Peyer's patch (tissue), 4 donors: ENCODE measurements at regions not wholly inside any gene's neighbourhood (a gene's known extent, or its start where the extent isn't known, plus 50 kb on each side); places are given as distances from the start of the nearest gene placed in this dataset.

Experiments used
- CTCF ChIP-seq, 6 experiments: fragments of 450-650 bp in 4 of 6; fragments of 200-600 bp in 2 of 6; sonication (generic) in 1 of 6; IDR thresholded peaks; one replicate each; pipeline ENCODE4 v1.5.1; 2017 to 2019; ENCODE audit warnings: antibody characterized with exemption in 6 of 6, mild to moderate bottlenecking in 3 of 6, moderate library complexity in 1 of 6
- POLR2A ChIP-seq, 2 donors: fragments of 450-650 bp; IDR thresholded peaks; one replicate each; pipeline ENCODE4 v1.5.1; 2017; ENCODE audit warnings: antibody characterized with exemption in 2 of 2, mild to moderate bottlenecking in 2 of 2, moderate library complexity in 2 of 2

- TF ChIP-seq CTCF (IDR thresholded peaks at IDR 0.05) (no peak), POLR2A (IDR thresholded peaks at IDR 0.05) (no peak)
Measured at GRCh38 chr6:164104432-164104831, 689.9 kb downstream of the QKI start.
